ENCODE measurements at regions not wholly inside any gene's neighbourhood (a gene's known extent, or its start where the extent isn't known, plus 50 kb on each side); places are given as distances from the start of the nearest gene placed in this dataset.
"Not testable (repeated sequence)": the region's sequence is repeated elsewhere in the genome, so short reads cannot be mapped to it uniquely, and the experiment has no call there.

GRCh38 chr4:131741836-131742235 is 1407.3 kb upstream of the PCDH10 start:
- DNase-seq = not testable (repeated sequence)

DNA sequence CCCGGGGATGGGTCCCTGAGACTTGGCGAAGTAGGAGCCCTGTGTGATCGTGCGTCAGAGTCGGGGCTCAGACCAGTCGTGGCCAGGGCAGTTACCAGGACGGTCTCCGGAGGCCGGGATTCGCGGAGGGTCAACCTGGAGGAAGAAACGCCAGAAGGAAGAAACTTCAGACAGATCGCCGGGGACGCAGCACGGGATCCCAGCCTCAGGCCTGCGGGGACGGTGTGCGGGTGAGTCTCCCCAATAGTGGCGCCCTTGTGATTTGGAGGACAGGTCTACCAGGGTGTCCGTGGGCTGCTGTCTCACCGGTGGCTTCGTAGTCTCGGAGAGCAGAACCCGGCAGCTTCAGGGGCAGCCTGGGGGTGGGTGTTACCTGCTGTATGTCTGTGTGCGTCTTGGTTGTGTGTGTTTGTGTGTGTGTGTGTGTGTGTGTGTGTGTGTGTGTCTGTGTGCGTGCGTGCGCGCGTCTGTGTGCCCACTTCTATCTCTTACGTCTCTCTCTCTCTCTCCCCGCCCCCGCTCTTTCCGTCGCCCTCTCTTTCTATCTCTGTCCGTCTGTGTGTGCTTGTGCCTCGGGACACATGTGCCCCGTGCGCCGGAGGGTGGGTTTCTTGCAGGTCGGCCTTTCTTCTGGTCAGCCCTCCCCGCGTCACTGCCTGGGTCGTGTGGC is 1406.4 kb upstream of the PCDH10 start:
- not testable (repeated sequence) for DNase-seq

DNA sequence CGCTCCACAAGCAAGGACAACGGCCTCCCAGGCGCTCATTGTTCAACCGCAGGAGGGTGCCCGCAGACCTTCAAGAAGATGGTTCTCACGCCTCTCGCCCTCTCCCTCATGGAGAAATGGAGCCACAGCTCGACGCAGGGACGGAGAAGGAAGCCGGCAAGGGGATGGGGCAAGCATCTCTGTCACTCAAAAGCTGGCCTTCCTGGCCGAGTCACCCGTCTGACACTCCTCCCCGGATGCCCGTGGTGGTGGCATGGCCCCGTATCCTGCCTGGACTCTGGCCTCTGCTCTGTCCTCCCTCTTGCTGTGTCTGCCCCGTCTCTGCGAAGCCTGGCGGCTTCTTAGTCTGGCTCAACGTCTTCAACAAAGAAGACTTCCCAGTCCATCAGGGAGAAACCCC is 1405.7 kb upstream of the PCDH10 start:
- DNase-seq = not testable (repeated sequence)

- not testable (repeated sequence) for DNase-seq
These were observed 1401.9 kb upstream of the PCDH10 start for GRCh38 chr4:131747203-131747602.

- not testable (repeated sequence) for DNase-seq
These were observed 1399.9 kb upstream of the PCDH10 start for GRCh38 chr4:131749224-131749623.

GRCh38 chr4:131750006-131750405 is 1399.1 kb upstream of the PCDH10 start:
- DNase-seq = not testable (repeated sequence)

GRCh38 chr4:131750469-131750868 is 1398.6 kb upstream of the PCDH10 start:
- DNase-seq = not testable (repeated sequence)

- DNase-seq = not testable (repeated sequence)
These were observed 1386.9 kb upstream of the PCDH10 start for GRCh38 chr4:131762234-131762633.

DNA sequence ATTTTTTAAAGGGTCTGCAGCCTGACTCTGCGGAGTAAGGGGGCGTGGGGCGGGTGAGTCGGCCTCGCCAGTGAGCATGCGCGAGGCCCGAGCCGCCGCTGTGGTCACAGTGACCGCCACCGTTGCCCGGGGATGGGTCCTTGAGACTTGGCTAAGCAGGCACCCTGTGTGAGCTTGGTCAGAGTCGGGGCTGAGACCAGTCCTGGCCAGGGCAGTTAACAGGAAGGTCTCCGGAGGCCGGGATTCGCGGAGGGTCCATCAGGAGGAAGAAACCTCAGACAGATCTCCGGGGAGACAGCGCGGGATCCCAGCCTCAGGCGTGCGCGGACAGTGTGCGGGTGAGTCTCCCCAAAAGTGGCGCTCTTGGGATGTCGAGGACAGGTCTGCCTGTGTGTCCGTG is 1384.4 kb upstream of the PCDH10 start:
- DNase-seq = no peak

DNA sequence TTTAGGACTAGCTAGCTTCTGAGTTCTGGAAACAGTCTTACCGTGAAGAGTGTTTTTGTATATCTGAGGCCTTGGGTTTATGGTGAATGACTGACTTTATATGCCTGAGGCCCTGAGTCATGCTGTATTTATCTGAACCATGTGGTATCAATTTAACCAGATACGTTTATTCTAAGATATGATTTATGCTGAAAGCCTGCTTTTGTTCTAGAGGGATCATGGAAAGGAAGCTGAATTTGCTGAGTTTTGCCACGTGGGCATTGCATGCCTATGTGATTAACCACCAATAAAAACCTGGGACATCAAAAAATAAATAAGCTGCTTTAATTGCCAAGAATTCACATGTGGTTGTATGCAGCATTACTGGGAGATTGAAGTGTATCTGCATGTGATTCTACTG is 1374.7 kb upstream of the PCDH10 start:
- not testable (repeated sequence) for DNase-seq

DNA sequence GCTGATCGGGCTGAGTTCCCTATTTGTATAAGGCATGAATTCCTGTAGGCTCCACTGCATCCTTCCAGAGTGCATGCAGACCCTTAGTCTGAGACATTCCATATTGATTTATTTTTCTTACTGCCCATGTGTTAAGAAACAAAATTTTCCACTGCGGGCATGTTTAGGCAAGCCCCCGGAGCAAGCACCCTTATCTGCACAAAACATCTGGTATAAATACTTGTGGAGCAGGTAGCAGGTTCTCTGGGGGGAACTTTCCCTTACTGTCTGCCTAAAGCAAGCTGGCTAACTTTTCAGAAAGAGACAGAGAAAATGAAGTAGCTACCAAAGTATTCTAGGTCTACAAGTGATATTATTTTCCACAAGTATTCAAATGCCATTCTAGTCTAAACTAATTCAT is 1338.5 kb upstream of the PCDH10 start:
- DNase-seq = not testable (repeated sequence)

All from NCI-H146 (cell line).